ENCODE measurements at regions not wholly inside any gene's neighbourhood (a gene's known extent, or its start where the extent isn't known, plus 50 kb on each side); places are given as distances from the start of the nearest gene placed in this dataset.

DNA sequence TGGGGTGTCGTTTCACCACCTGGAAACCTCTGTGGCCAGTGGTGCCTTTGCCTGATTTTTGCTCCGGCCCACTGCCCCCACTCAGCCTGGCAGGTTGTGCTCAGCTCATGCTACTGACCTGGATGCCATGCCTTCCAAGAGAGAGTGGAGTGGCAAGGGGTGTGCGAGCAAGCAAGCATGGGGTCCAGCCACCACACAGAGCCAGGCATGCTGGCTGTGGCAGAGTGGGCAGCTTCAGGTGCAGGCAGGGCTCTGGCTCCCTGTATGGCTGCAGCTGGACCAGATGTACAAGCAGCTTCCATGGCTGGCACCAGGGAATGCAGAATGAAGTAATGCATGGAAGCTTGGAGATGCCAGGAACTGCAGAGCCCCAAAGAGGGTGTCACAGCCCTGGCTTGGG, 620.5 kb upstream of the SETBP1 start:
- no peaks in the 10 kb centered on the region for H3K27me3 ChIP-seq
- no peak overlapping the region for H3K27ac ChIP-seq
- TF ChIP-seq, protein P1, sequence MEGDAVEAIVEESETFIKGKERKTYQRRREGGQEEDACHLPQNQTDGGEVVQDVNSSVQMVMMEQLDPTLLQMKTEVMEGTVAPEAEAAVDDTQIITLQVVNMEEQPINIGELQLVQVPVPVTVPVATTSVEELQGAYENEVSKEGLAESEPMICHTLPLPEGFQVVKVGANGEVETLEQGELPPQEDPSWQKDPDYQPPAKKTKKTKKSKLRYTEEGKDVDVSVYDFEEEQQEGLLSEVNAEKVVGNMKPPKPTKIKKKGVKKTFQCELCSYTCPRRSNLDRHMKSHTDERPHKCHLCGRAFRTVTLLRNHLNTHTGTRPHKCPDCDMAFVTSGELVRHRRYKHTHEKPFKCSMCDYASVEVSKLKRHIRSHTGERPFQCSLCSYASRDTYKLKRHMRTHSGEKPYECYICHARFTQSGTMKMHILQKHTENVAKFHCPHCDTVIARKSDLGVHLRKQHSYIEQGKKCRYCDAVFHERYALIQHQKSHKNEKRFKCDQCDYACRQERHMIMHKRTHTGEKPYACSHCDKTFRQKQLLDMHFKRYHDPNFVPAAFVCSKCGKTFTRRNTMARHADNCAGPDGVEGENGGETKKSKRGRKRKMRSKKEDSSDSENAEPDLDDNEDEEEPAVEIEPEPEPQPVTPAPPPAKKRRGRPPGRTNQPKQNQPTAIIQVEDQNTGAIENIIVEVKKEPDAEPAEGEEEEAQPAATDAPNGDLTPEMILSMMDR (IDR thresholded peaks at IDR 0.05): no peak
- no peak for TF ChIP-seq EP300 (IDR thresholded peaks at IDR 0.05)
- no peak for TF ChIP-seq POLR2A (IDR thresholded peaks at IDR 0.05)
- TF ChIP-seq POLR2AphosphoS5 (IDR thresholded peaks at IDR 0.05): no peak
- no peak overlapping the region for H3K4me3 ChIP-seq
- WGBS, 2 donors (ENCODE audit: low coverage in 1 of 2): 92 to 100% methylated on average over 1 to 2 of the region's 3 CpGs
- no peaks in the 10 kb centered on the region for H3K4me1 ChIP-seq
- no peaks in the 10 kb centered on the region for H3K9me3 ChIP-seq
- H3K36me3 ChIP-seq: no peaks in the 10 kb centered on the region
- no peak for ATAC-seq

DNA sequence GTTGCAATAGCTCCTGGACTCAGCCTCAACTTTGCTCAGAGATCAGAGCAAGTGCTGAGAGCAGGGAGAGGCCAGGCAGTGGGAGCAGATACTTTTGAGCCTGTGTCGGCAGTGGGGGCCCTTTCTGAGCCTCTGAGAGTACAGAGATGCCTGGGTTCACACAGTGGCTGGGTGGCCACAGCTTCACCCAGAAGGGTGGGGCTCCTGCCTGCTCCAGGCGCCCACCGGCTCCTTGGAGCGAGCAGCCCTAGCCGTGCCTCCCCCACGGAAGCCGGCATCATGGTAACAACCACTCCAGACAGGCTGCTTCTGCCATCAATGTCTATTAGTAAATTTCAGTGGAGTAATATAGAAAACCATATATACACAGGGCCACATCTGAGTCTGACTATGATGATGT, 619.2 kb upstream of the SETBP1 start:
- no peak overlapping the region for H3K4me3 ChIP-seq
- no peaks in the 10 kb centered on the region for H3K9me3 ChIP-seq
- H3K36me3 ChIP-seq: no peaks in the 10 kb centered on the region
- no peak overlapping the region for H3K27ac ChIP-seq
- ATAC-seq: no peak
- no peaks in the 10 kb centered on the region for H3K27me3 ChIP-seq
- TF ChIP-seq EP300 (IDR thresholded peaks at IDR 0.05) (no peak), POLR2AphosphoS5 (IDR thresholded peaks at IDR 0.05) (no peak), POLR2A (IDR thresholded peaks at IDR 0.05) (no peak)
- TF ChIP-seq, protein P1 (IDR thresholded peaks at IDR 0.05): no peak
- no peaks in the 10 kb centered on the region for H3K4me1 ChIP-seq
- 100% methylated on average over 4 of the region's 7 CpGs; no CpG with 5 or more reads in 1 of the 2 donors for WGBS, 2 donors (ENCODE audit: low coverage in 1 of 2)

DNA sequence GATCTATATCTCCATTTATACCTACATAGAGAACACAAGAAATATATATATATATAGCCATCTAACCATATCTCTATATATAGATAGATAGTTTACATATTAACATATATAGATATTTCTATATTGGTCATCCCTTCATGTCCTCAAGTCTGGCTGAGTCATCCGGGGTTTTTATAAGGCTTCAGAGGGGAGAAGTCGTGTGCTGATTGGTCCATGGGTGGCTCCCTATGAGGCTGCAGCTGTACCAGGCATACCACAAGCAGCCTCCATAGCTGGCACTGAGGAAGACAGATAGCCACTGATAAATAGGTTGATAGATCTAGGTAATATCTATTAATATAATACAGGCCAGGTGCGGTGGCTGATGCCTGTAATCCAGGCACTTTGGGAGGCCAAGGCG, 618.3 kb upstream of the SETBP1 start:
- WGBS, 2 donors (ENCODE audit: low coverage in 1 of 2): 93 to 100% methylated on average over 2 to 4 of the region's 4 CpGs
- Histone ChIP-seq H3K9me3 (no peaks in the 10 kb centered on the region), H3K4me1 (no peaks in the 10 kb centered on the region), H3K27ac (no peak overlapping the region), H3K36me3 (no peaks in the 10 kb centered on the region), H3K4me3 (no peak overlapping the region), H3K27me3 (no peaks in the 10 kb centered on the region)
- TF ChIP-seq POLR2AphosphoS5 (IDR thresholded peaks at IDR 0.05) (no peak), EP300 (IDR thresholded peaks at IDR 0.05) (no peak), POLR2A (IDR thresholded peaks at IDR 0.05) (no peak)
- TF ChIP-seq, protein P1 (IDR thresholded peaks at IDR 0.05): no peak
- no peak for ATAC-seq

DNA sequence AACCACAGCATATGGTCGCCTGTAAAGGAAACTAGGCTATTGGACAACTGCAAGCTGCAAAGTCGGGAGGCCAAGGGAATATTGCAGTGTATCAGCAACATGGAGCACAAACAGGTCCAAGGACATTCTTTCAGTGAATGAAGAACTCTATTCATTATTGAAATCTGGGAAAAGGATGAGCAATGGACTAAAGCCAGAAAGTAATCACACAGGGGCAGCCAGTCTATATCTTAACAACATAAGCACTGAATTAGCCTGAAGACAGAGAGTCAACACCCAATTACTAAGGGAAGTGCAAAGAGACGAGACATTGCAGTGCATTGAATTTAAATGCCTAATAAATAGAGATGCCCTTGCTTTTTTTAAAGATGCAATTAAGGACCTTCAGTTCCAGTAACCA, 615.5 kb upstream of the SETBP1 start:
- ATAC-seq: no peak
- H3K36me3 ChIP-seq: no peaks in the 10 kb centered on the region
- H3K9me3 ChIP-seq: no peaks in the 10 kb centered on the region
- TF ChIP-seq, protein P1 (IDR thresholded peaks at IDR 0.05): no peak
- TF ChIP-seq EP300 (IDR thresholded peaks at IDR 0.05) (no peak), POLR2A (IDR thresholded peaks at IDR 0.05) (no peak), POLR2AphosphoS5 (IDR thresholded peaks at IDR 0.05) (no peak)
- no peaks in the 10 kb centered on the region for H3K27me3 ChIP-seq
- no peaks in the 10 kb centered on the region for H3K4me1 ChIP-seq
- H3K27ac ChIP-seq: no peak overlapping the region
- no peak overlapping the region for H3K4me3 ChIP-seq
- 68 to 89% methylated on average over 3 of the region's 3 CpGs for WGBS, 2 donors (ENCODE audit: low coverage in 1 of 2)

DNA sequence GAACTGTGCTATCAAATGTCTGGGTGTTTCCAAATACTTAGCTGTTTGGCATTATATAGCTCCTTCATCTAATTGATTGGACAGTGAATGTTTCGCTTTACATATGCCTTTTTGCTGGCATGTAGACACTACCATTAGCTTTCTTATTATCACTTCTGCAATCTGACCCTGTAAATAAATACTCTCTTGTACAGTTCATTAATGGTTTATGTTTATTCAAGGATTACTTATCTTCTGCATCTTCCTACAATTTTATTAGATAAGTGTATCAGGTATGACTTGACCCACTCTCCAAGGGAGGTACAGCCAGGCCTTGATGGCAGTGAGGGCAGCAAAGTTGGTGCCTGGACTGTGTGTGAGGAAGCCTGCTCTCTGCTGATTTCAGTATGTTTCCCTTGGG, 614.1 kb upstream of the SETBP1 start:
- no peaks in the 10 kb centered on the region for H3K36me3 ChIP-seq
- TF ChIP-seq, protein P1 (IDR thresholded peaks at IDR 0.05): no peak
- TF ChIP-seq EP300 (IDR thresholded peaks at IDR 0.05): no peak
- TF ChIP-seq POLR2A (IDR thresholded peaks at IDR 0.05): no peak
- TF ChIP-seq POLR2AphosphoS5 (IDR thresholded peaks at IDR 0.05): no peak
- ATAC-seq: no peak
- H3K4me3 ChIP-seq: no peak overlapping the region
- H3K27me3 ChIP-seq: no peaks in the 10 kb centered on the region
- WGBS, 2 donors (ENCODE audit: low coverage in 1 of 2): 87 to 100% methylated on average over 1 of the region's 1 CpG
- no peak overlapping the region for H3K27ac ChIP-seq
- H3K4me1 ChIP-seq: no peaks in the 10 kb centered on the region
- H3K9me3 ChIP-seq: no peaks in the 10 kb centered on the region

Data from gastroesophageal sphincter (tissue), 4 donors.